Fibroblast of lung (primary cell): ENCODE measurements at regions not wholly inside any gene's neighbourhood (a gene's known extent, or its start where the extent isn't known, plus 50 kb on each side); places are given as distances from the start of the nearest gene placed in this dataset.
A peak's percentile ranks its signal among the peaks of the same experiment; 100 is the strongest.

Experiments
- DNase-seq, 2 donors: peaks; one replicate each; pipeline versions ENCODE4 v3.0.0 to v3.0.0-alpha.2; 2010; ENCODE audit warnings: low read depth in 2 of 2
- H2AFZ ChIP-seq: 2 replicates; pipeline ENCODE4 v1.5.1; 2012; ENCODE audit warnings: low read length, control low read depth, inconsistent platforms
- H3K27ac ChIP-seq: 2 replicates; pipeline ENCODE4 v1.5.1; 2011; ENCODE audit warnings: low read length, control low read depth; ENCODE audit not compliant: insufficient read depth
- H3K27me3 ChIP-seq: 2 replicates; pipeline ENCODE4 v1.5.1; 2011; ENCODE audit warnings: mild to moderate bottlenecking, low read length; ENCODE audit not compliant: control insufficient read depth, insufficient read depth
- H3K36me3 ChIP-seq: 2 replicates; pipeline ENCODE4 v1.5.1; 2011; ENCODE audit warnings: low read length; ENCODE audit not compliant: control insufficient read depth, insufficient read depth
- H3K4me1 ChIP-seq: 2 replicates; pipeline ENCODE4 v1.5.1; 2011; ENCODE audit warnings: low read length; ENCODE audit not compliant: control insufficient read depth, insufficient read depth; ENCODE audit errors: extremely low read depth
- H3K4me2 ChIP-seq: 2 replicates; pipeline ENCODE4 v1.5.1; 2011; ENCODE audit warnings: low read length, control low read depth; ENCODE audit not compliant: insufficient read depth; ENCODE audit errors: extremely low read depth
- H3K4me3 ChIP-seq, 4 experiments: fragments of 200-600 bp in 1 of 4; sonication (generic) in 1 of 4; replicated peaks in 1 of 4; 2 replicates each; pipeline ENCODE4 v1.5.1; 2011 to 2016; ENCODE audit warnings: low read length in 4 of 4, low read depth in 3 of 4, mild to moderate bottlenecking in 3 of 4, control low read depth in 2 of 4, inconsistent platforms in 1 of 4, mixed read lengths in 1 of 4; ENCODE audit not compliant: insufficient read depth in 1 of 4; ENCODE audit errors: control extremely low read depth in 1 of 4
- H3K79me2 ChIP-seq: 2 replicates; pipeline ENCODE4 v1.5.1; 2012; ENCODE audit warnings: mild to moderate bottlenecking, low read length, inconsistent platforms; ENCODE audit not compliant: control insufficient read depth, insufficient read depth
- H3K9ac ChIP-seq: 2 replicates; pipeline ENCODE4 v1.5.1; 2011; ENCODE audit warnings: mild to moderate bottlenecking, low read length, control low read depth; ENCODE audit not compliant: insufficient read depth
- H3K9me3 ChIP-seq: 2 replicates; pipeline ENCODE4 v1.5.1; 2012; ENCODE audit warnings: low read depth, low read length; ENCODE audit not compliant: control insufficient read depth, insufficient read depth
- H4K20me1 ChIP-seq: 2 replicates; pipeline ENCODE4 v1.5.1; 2011; ENCODE audit warnings: low read length; ENCODE audit not compliant: control insufficient read depth, insufficient read depth; ENCODE audit errors: extremely low read depth
- EZH2 ChIP-seq: IDR thresholded peaks from 2 replicates; pipeline ENCODE4 v1.5.1; 2012; ENCODE audit warnings: low read length, control low read depth, mild to moderate bottlenecking; ENCODE audit errors: missing control alignments
- TF ChIP-seq, protein P1 (sequence below), 2 donors: IDR thresholded peaks in 1 of 2; conservative IDR thresholded peaks in 1 of 2; 1 replicate in 1 of 2; 2 replicates in 1 of 2; pipeline ENCODE4 v1.5.1; 2011 to 2012; ENCODE audit warnings: low read length in 2 of 2, control low read depth in 1 of 2, inconsistent platforms in 1 of 2, low read depth in 1 of 2, mild to moderate bottlenecking in 1 of 2

DNA sequence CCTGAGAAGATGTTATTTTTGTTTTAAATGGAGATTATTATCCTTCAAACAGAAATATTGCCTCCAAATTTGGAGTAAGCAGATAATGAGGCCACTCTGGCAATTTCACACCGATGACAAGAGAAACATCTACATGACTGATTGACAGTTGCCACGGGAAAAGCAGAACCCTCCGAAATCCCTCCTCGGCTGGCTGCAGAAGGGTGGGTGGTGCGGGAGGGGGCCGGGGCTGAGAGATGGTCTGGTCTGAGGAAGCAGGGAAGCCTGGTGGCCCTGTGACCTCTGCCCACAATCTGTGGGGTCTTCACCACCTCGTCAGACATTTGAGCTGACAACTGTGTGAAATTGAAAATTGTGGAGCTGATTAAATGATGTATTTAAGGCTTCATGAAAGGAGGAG, 503.2 kb downstream of the MN1 start:
- TF ChIP-seq EZH2, result no peak
- TF ChIP-seq, protein P1, sequence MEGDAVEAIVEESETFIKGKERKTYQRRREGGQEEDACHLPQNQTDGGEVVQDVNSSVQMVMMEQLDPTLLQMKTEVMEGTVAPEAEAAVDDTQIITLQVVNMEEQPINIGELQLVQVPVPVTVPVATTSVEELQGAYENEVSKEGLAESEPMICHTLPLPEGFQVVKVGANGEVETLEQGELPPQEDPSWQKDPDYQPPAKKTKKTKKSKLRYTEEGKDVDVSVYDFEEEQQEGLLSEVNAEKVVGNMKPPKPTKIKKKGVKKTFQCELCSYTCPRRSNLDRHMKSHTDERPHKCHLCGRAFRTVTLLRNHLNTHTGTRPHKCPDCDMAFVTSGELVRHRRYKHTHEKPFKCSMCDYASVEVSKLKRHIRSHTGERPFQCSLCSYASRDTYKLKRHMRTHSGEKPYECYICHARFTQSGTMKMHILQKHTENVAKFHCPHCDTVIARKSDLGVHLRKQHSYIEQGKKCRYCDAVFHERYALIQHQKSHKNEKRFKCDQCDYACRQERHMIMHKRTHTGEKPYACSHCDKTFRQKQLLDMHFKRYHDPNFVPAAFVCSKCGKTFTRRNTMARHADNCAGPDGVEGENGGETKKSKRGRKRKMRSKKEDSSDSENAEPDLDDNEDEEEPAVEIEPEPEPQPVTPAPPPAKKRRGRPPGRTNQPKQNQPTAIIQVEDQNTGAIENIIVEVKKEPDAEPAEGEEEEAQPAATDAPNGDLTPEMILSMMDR (conservative IDR thresholded peaks at IDR 0.05 in 1 of 2, IDR thresholded peaks at IDR 0.05 in 1 of 2; ENCODE audit: low read depth in 1 of 2, low read length in 2 of 2), result no peak

DNA sequence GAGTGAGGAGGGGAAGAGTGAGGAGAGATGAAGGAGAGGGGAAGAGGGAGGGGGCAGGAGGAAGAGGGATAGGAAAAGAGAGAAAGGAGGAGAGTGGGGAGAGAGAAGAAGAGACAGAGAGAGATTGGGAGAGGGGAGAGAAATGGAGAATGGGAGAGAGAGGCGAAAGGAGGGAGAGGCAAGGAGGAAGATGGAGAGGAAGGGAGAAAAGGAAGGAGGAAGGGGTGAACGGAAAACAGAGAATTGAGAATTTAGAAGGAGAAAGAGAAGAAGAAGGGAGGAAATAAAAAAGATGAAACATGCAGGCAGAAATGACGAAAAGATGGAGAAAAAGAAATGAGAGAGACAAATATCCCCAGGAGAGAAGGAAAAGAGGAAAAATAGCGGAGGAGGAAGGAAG, 502.8 kb downstream of the MN1 start:
- no peak overlapping the region for H3K4me2 ChIP-seq

More for the DNA sequence above, 503.2 kb downstream of the MN1 start:
- peaks cover 7% of the 10 kb centered on the region for H3K27me3 ChIP-seq
- H2AFZ ChIP-seq, result no peak overlapping the region
- no peaks in the 10 kb centered on the region for H3K4me1 ChIP-seq
- no peak overlapping the region for H3K4me2 ChIP-seq
- H4K20me1 ChIP-seq, result no peaks in the 10 kb centered on the region
- H3K9ac ChIP-seq, result no peak overlapping the region
- no peaks in the 10 kb centered on the region for H3K9me3 ChIP-seq
- no peak overlapping the region for H3K4me3 ChIP-seq
- H3K79me2 ChIP-seq, result no peaks in the 10 kb centered on the region
- no peak for DNase-seq
- H3K27ac ChIP-seq, result no peak overlapping the region
- H3K36me3 ChIP-seq, result no peaks in the 10 kb centered on the region

DNA sequence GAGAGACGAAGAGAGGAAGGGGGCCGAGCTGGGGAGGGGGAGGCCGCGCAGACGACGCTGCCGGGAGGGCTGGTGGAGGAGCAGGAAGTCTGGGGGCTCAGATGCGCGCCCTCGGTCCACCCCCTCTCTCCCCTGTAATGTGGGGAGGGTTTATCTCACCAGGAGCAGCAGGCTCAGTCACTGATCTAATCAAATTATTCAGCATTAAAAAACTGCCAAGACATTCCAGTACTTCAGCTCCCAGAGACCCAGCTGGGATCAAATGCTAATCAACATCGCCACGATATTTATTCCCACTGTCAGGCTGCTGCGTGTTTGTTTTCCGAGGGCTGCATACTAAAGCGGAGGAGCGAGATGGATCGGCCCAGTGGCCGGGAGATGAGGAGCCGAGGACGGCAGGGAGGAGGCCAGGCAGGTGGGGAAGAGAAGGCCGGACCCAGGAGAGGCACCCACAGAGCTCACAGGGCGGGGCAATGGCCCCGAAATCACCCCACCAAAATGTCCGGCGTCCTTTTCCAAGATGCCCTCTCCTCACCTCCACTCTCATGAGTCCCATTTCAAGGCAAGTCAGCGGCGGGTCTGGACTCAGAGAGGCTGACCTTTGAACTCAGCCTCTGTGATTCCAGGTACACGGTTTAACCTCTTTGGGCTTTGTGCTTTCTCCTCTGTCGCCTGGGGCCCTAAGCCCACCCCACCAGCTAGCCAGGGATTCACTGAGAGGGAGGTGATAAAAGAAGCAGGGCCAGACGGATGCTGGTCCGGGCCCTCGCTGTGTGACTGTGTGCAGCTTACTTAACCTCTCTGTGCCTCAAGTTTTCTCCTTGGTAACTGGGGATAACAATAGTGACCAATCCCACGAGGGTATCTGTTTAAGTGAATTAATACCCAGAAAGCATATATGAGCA, 502.1 kb downstream of the MN1 start:
- Histone ChIP-seq H3K9me3 (no peaks in the 10 kb centered on the region), H3K4me3 (no peak overlapping the region), H3K27me3 (peaks cover 6% of the 10 kb centered on the region), H2AFZ (no peak overlapping the region), H3K79me2 (no peaks in the 10 kb centered on the region), H3K9ac (no peak overlapping the region), H3K27ac (no peak overlapping the region), H3K4me1 (no peaks in the 10 kb centered on the region), H3K4me2 (peak overlapping the region; percentile 59), H3K36me3 (no peaks in the 10 kb centered on the region), H4K20me1 (no peaks in the 10 kb centered on the region)
- TF ChIP-seq EZH2, result no peak
- TF ChIP-seq, protein P1 (conservative IDR thresholded peaks at IDR 0.05 in 1 of 2, IDR thresholded peaks at IDR 0.05 in 1 of 2; ENCODE audit: low read depth in 1 of 2, low read length in 2 of 2), result no peak
- peak in 1 of 2 donors; percentile 84 for DNase-seq

More for the DNA sequence above, 502.8 kb downstream of the MN1 start:
- Histone ChIP-seq H4K20me1 (no peaks in the 10 kb centered on the region), H3K9ac (no peak overlapping the region), H3K27ac (no peak overlapping the region), H3K27me3 (peaks cover 6% of the 10 kb centered on the region), H3K36me3 (no peaks in the 10 kb centered on the region), H3K79me2 (no peaks in the 10 kb centered on the region), H3K9me3 (no peaks in the 10 kb centered on the region), H3K4me1 (no peaks in the 10 kb centered on the region), H2AFZ (no peak overlapping the region), H3K4me3 (no peak overlapping the region)
- TF ChIP-seq, protein P1 (conservative IDR thresholded peaks at IDR 0.05 in 1 of 2, IDR thresholded peaks at IDR 0.05 in 1 of 2; ENCODE audit: low read depth in 1 of 2, low read length in 2 of 2), result no peak
- no peak for TF ChIP-seq EZH2
- no peak for DNase-seq
